ENCODE measurements at regions not wholly inside any gene's neighbourhood (a gene's known extent, or its start where the extent isn't known, plus 50 kb on each side); places are given as distances from the start of the nearest gene placed in this dataset.
"Not testable (repeated sequence)": the region's sequence is repeated elsewhere in the genome, so short reads cannot be mapped to it uniquely, and the experiment has no call there.

DNA sequence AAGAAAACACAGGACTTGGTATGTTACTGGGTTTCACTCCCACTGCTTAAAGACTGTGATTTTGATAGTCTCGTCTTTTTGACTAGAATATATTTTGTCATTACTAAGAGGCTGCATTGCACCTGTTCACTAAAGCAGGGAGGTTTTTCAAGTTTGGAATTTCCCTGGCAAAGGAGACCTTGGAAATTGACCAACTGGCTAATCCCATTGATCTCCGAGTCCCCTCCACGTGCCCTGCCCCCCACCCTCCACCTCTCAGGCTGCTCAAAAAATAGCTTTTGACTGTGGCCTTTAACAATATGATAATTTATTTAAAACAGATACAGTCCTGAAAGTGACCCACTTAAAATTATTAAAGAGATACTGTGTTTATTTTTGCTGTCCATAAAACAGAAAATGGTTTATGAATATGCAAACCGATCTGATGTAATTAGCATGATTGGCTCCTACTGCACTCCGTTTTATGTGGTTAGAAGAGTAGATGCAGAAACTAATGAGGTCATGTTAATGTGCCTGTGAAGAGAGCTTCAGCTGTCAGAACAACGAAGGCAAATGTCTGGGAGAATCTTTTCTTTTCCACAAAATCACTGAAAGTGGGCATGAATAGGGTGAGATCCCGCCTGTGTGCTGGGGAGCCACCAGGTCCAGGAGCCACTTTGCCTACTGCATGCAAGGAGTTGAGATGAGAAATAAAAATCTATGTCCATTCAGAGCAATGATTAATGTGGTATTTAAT is 361.5 kb downstream of the RRAGC start:
- H3F3A ChIP-seq (replicated peaks; ENCODE audit: low read depth), result no peaks in the 10 kb centered on the region
- no peaks in the 10 kb centered on the region for H3K79me2 ChIP-seq (replicated peaks; ENCODE audit: insufficient read depth)
- no peak overlapping the region for H3K27ac ChIP-seq (ENCODE audit: low read depth)
- Mint-ChIP-seq H3K9me3 (no peaks in the 10 kb centered on the region; the same call in 2 of the 3 replicates), H3K27me3 (ENCODE audit: insufficient read depth, low read depth, poor library complexity) (peaks cover 2% of the 10 kb centered on the region), H3K27ac (no peak overlapping the region), H3K4me3 (no peak overlapping the region; the same call in 2 of the 3 replicates), H3K36me3 (ENCODE audit: low read depth) (no peaks in the 10 kb centered on the region), H3K4me1 (peaks cover 50% of the 10 kb centered on the region)
- ATAC-seq (no peak), DNase-seq (ENCODE audit: low spot score) (no peak)
- no peak for TF ChIP-seq POLR2AphosphoS5 (IDR thresholded peaks at IDR 0.05; ENCODE audit: low read depth)
- no peak for TF ChIP-seq NANOG (IDR thresholded peaks at IDR 0.05; ENCODE audit: borderline replicate concordance)
- no peak for TF ChIP-seq EZH2 (IDR thresholded peaks at IDR 0.05; ENCODE audit: low read depth, unreplicated experiment)
- TF ChIP-seq, protein P1, sequence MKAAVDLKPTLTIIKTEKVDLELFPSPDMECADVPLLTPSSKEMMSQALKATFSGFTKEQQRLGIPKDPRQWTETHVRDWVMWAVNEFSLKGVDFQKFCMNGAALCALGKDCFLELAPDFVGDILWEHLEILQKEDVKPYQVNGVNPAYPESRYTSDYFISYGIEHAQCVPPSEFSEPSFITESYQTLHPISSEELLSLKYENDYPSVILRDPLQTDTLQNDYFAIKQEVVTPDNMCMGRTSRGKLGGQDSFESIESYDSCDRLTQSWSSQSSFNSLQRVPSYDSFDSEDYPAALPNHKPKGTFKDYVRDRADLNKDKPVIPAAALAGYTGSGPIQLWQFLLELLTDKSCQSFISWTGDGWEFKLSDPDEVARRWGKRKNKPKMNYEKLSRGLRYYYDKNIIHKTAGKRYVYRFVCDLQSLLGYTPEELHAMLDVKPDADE (IDR thresholded peaks at IDR 0.05), result no peak
- no peak for TF ChIP-seq ZNF331 (CRISPR knock-in tag; IDR thresholded peaks at IDR 0.05; ENCODE audit: low read depth)
- TF ChIP-seq EZH2phosphoT487 (IDR thresholded peaks at IDR 0.05; ENCODE audit: unreplicated experiment), result no peak
- no peaks in the 10 kb centered on the region for H3K36me3 ChIP-seq (ENCODE audit: insufficient read depth)
- no peaks in the 10 kb centered on the region for H3K27me3 ChIP-seq (ENCODE audit: insufficient read depth)
- peak overlapping the region; percentile 3; the same call in 1 of the 2 replicates for H2AFZ ChIP-seq
- no peak overlapping the region for H3K4me3 ChIP-seq
- peak overlapping the region; percentile 59 for H3K4me2 ChIP-seq
- H3K4me1 ChIP-seq (ENCODE audit: insufficient read depth), result peaks cover 29% of the 10 kb centered on the region
- H4K20me1 ChIP-seq (replicated peaks; ENCODE audit: insufficient read depth), result no peaks in the 10 kb centered on the region
- no peaks in the 10 kb centered on the region; the same call in 1 of the 2 replicates for H3K9me2 ChIP-seq (ENCODE audit: insufficient read depth)

DNA sequence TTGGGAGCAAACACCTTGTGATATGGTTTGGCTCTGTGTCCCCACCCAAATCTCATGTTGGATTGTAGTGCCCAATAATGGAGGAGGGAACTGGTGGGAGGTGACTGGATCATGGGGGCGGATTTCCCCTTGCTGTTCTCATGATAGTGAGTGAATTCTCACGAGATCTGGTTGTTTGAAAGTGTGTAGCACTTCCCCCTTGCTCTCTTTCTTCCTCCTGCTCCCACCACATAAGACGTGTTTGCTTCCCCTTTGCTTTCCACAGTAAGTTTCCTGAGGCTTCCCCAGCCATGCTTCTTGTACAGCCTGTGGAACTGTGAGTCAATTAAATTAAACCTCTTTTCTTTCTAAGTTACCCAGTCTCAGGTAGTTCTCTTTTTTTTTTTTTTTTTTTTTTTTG is 366.3 kb downstream of the RRAGC start:
- not testable (repeated sequence) for H3K9me2 ChIP-seq (ENCODE audit: insufficient read depth); H3F3A ChIP-seq (replicated peaks; ENCODE audit: low read depth); H3K36me3 Mint-ChIP-seq (ENCODE audit: low read depth); H3K4me3 Mint-ChIP-seq; H3K9me3 Mint-ChIP-seq; H3K36me3 ChIP-seq (ENCODE audit: insufficient read depth); H3K27me3 ChIP-seq (ENCODE audit: insufficient read depth); H3K27ac Mint-ChIP-seq; H3K79me2 ChIP-seq (replicated peaks; ENCODE audit: insufficient read depth); ATAC-seq; H3K27ac ChIP-seq (ENCODE audit: low read depth); H4K20me1 ChIP-seq (replicated peaks; ENCODE audit: insufficient read depth); H2AFZ ChIP-seq; H3K4me2 ChIP-seq; DNase-seq (ENCODE audit: low spot score); H3K4me3 ChIP-seq
- H3K27me3 Mint-ChIP-seq (ENCODE audit: insufficient read depth, low read depth, poor library complexity), result peaks cover 12% of the 10 kb centered on the region
- peaks cover 39% of the 10 kb centered on the region for H3K4me1 Mint-ChIP-seq
- H3K4me1 ChIP-seq (ENCODE audit: insufficient read depth), result peaks cover 18% of the 10 kb centered on the region

DNA sequence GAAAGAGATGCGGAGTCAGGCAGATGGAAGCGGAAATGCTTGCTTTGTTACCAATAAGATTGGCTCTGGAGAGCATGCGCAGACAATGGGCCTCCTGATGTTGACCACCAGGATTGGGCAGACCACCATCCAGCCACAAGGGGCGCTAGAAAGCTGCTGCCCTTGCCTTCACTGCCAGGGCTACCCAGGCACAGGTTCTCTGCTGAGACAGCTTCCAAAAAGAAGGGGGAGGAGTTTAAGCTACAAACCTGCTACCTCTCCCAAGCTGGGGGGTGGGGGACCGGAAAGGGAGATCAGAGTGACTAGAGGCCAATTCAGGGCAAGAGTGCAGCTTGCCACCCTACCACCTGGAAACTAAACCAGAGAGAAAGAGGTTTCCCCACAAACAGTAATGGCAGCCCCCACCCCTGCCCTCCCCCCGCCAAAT is 369.7 kb downstream of the RRAGC start:
- H3K27ac ChIP-seq (ENCODE audit: low read depth), result no peak overlapping the region
- H3K4me3 Mint-ChIP-seq, result no peak overlapping the region; the same call in 2 of the 3 replicates
- no peak for TF ChIP-seq NANOG (IDR thresholded peaks at IDR 0.05; ENCODE audit: borderline replicate concordance)
- TF ChIP-seq, protein P2, sequence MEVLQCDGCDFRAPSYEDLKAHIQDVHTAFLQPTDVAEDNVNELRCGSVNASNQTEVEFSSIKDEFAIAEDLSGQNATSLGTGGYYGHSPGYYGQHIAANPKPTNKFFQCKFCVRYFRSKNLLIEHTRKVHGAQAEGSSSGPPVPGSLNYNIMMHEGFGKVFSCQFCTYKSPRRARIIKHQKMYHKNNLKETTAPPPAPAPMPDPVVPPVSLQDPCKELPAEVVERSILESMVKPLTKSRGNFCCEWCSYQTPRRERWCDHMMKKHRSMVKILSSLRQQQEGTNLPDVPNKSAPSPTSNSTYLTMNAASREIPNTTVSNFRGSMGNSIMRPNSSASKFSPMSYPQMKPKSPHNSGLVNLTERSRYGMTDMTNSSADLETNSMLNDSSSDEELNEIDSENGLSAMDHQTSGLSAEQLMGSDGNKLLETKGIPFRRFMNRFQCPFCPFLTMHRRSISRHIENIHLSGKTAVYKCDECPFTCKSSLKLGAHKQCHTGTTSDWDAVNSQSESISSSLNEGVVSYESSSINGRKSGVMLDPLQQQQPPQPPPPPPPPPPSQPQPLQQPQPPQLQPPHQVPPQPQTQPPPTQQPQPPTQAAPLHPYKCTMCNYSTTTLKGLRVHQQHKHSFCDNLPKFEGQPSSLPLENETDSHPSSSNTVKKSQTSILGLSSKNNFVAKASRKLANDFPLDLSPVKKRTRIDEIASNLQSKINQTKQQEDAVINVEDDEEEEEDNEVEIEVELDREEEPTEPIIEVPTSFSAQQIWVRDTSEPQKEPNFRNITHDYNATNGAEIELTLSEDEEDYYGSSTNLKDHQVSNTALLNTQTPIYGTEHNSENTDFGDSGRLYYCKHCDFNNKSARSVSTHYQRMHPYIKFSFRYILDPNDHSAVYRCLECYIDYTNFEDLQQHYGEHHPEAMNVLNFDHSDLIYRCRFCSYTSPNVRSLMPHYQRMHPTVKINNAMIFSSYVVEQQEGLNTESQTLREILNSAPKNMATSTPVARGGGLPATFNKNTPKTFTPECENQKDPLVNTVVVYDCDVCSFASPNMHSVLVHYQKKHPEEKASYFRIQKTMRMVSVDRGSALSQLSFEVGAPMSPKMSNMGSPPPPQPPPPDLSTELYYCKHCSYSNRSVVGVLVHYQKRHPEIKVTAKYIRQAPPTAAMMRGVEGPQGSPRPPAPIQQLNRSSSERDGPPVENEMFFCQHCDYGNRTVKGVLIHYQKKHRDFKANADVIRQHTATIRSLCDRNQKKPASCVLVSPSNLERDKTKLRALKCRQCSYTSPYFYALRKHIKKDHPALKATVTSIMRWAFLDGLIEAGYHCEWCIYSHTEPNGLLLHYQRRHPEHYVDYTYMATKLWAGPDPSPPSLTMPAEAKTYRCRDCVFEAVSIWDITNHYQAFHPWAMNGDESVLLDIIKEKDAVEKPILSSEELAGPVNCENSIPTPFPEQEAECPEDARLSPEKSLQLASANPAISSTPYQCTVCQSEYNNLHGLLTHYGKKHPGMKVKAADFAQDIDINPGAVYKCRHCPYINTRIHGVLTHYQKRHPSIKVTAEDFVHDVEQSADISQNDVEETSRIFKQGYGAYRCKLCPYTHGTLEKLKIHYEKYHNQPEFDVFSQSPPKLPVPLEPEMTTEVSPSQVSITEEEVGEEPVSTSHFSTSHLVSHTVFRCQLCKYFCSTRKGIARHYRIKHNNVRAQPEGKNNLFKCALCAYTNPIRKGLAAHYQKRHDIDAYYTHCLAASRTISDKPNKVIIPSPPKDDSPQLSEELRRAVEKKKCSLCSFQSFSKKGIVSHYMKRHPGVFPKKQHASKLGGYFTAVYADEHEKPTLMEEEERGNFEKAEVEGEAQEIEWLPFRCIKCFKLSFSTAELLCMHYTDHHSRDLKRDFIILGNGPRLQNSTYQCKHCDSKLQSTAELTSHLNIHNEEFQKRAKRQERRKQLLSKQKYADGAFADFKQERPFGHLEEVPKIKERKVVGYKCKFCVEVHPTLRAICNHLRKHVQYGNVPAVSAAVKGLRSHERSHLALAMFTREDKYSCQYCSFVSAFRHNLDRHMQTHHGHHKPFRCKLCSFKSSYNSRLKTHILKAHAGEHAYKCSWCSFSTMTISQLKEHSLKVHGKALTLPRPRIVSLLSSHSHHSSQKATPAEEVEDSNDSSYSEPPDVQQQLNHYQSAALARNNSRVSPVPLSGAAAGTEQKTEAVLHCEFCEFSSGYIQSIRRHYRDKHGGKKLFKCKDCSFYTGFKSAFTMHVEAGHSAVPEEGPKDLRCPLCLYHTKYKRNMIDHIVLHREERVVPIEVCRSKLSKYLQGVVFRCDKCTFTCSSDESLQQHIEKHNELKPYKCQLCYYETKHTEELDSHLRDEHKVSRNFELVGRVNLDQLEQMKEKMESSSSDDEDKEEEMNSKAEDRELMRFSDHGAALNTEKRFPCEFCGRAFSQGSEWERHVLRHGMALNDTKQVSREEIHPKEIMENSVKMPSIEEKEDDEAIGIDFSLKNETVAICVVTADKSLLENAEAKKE (CRISPR knock-in tag; IDR thresholded peaks at IDR 0.05), result peak; percentile 51

More for the DNA sequence above, 369.7 kb downstream of the RRAGC start:
- Mint-ChIP-seq H3K4me1 (peaks cover 43% of the 10 kb centered on the region), H3K27me3 (ENCODE audit: insufficient read depth, low read depth, poor library complexity) (peaks cover 12% of the 10 kb centered on the region), H3K27ac (peak overlapping the region; percentile 79; the same call in 1 of the 2 replicates), H3K36me3 (ENCODE audit: low read depth) (peaks cover 7% of the 10 kb centered on the region; the same call in 1 of the 3 replicates), H3K9me3 (peaks cover 7% of the 10 kb centered on the region; the same call in 1 of the 3 replicates)
- H3K79me2 ChIP-seq (replicated peaks; ENCODE audit: insufficient read depth), result no peaks in the 10 kb centered on the region
- H3K36me3 ChIP-seq (ENCODE audit: insufficient read depth), result no peaks in the 10 kb centered on the region
- ATAC-seq (peak; percentile 95), DNase-seq (ENCODE audit: low spot score) (peak; percentile 98)
- H3K4me3 ChIP-seq, result no peak overlapping the region
- H4K20me1 ChIP-seq (replicated peaks; ENCODE audit: insufficient read depth), result no peaks in the 10 kb centered on the region
- peaks cover 7% of the 10 kb centered on the region for H3K9me2 ChIP-seq (ENCODE audit: insufficient read depth)
- no peak overlapping the region for H2AFZ ChIP-seq
- H3F3A ChIP-seq (replicated peaks; ENCODE audit: low read depth), result no peaks in the 10 kb centered on the region; the same call in 1 of the 2 replicates
- H3K4me2 ChIP-seq, result peak overlapping the region; percentile 3
- H3K4me1 ChIP-seq (ENCODE audit: insufficient read depth), result peaks cover 30% of the 10 kb centered on the region
- H3K27me3 ChIP-seq (ENCODE audit: insufficient read depth), result no peaks in the 10 kb centered on the region

Data from GM23338 (cell line).